ENCODE measurements at regions not wholly inside any gene's neighbourhood (a gene's known extent, or its start where the extent isn't known, plus 50 kb on each side); places are given as distances from the start of the nearest gene placed in this dataset.

GRCh38 chr3:174336784-174337183 lies 522.4 kb upstream of the NAALADL2 start:
- Mint-ChIP-seq H3K27me3 (no peaks in the 10 kb centered on the region), H3K36me3 (ENCODE audit: low read depth) (no peaks in the 10 kb centered on the region), H3K9me3 (peaks cover 4% of the 10 kb centered on the region), H3K4me3 (no peak overlapping the region), H3K4me1 (ENCODE audit: low read depth) (no peaks in the 10 kb centered on the region), H3K27ac (no peak overlapping the region)

GRCh38 chr3:174337227-174337626 lies 521.9 kb upstream of the NAALADL2 start:
- Mint-ChIP-seq H3K27ac (no peak overlapping the region), H3K27me3 (no peaks in the 10 kb centered on the region), H3K9me3 (peaks cover 4% of the 10 kb centered on the region), H3K4me3 (no peak overlapping the region), H3K4me1 (ENCODE audit: low read depth) (no peaks in the 10 kb centered on the region), H3K36me3 (ENCODE audit: low read depth) (no peaks in the 10 kb centered on the region)

GRCh38 chr3:174340624-174341587 lies 518.2 kb upstream of the NAALADL2 start:
- H3K36me3 Mint-ChIP-seq (ENCODE audit: low read depth): no peaks in the 10 kb centered on the region
- H3K27ac Mint-ChIP-seq: no peak overlapping the region
- H3K9me3 Mint-ChIP-seq: no peaks in the 10 kb centered on the region
- no peaks in the 10 kb centered on the region for H3K4me1 Mint-ChIP-seq (ENCODE audit: low read depth)
- no peak overlapping the region for H3K4me3 Mint-ChIP-seq
- no peaks in the 10 kb centered on the region for H3K27me3 Mint-ChIP-seq

- no peaks in the 10 kb centered on the region for H3K4me1 Mint-ChIP-seq (ENCODE audit: low read depth)
- no peak overlapping the region for H3K27ac Mint-ChIP-seq
- no peaks in the 10 kb centered on the region for H3K36me3 Mint-ChIP-seq (ENCODE audit: low read depth)
These were observed 517.0 kb upstream of the NAALADL2 start for GRCh38 chr3:174342171-174342570.

GRCh38 chr3:174342941-174343501 lies 516.1 kb upstream of the NAALADL2 start:
- Mint-ChIP-seq H3K27ac (no peak overlapping the region), H3K9me3 (peaks cover 3% of the 10 kb centered on the region), H3K4me1 (ENCODE audit: low read depth) (no peaks in the 10 kb centered on the region), H3K27me3 (no peaks in the 10 kb centered on the region), H3K36me3 (ENCODE audit: low read depth) (no peaks in the 10 kb centered on the region), H3K4me3 (no peak overlapping the region)

More at GRCh38 chr3:174342171-174342570, 517.0 kb upstream of the NAALADL2 start:
- Mint-ChIP-seq H3K4me3 (no peak overlapping the region), H3K9me3 (no peaks in the 10 kb centered on the region), H3K27me3 (no peaks in the 10 kb centered on the region)

- Mint-ChIP-seq H3K27ac (no peak overlapping the region), H3K4me3 (no peak overlapping the region), H3K4me1 (ENCODE audit: low read depth) (no peaks in the 10 kb centered on the region)
These were observed 513.0 kb upstream of the NAALADL2 start for GRCh38 chr3:174346141-174346540.

GRCh38 chr3:174346571-174346970 lies 512.6 kb upstream of the NAALADL2 start:
- H3K4me3 Mint-ChIP-seq: no peak overlapping the region
- peaks cover 12% of the 10 kb centered on the region for H3K9me3 Mint-ChIP-seq
- no peaks in the 10 kb centered on the region for H3K27me3 Mint-ChIP-seq
- no peak overlapping the region for H3K27ac Mint-ChIP-seq
- no peaks in the 10 kb centered on the region for H3K36me3 Mint-ChIP-seq (ENCODE audit: low read depth)
- no peaks in the 10 kb centered on the region for H3K4me1 Mint-ChIP-seq (ENCODE audit: low read depth)

More at GRCh38 chr3:174346141-174346540, 513.0 kb upstream of the NAALADL2 start:
- H3K27me3 Mint-ChIP-seq: no peaks in the 10 kb centered on the region
- H3K36me3 Mint-ChIP-seq (ENCODE audit: low read depth): no peaks in the 10 kb centered on the region
- H3K9me3 Mint-ChIP-seq: peaks cover 12% of the 10 kb centered on the region

- no peaks in the 10 kb centered on the region for H3K36me3 Mint-ChIP-seq (ENCODE audit: low read depth)
- H3K4me3 Mint-ChIP-seq: no peak overlapping the region
- peaks cover 12% of the 10 kb centered on the region for H3K9me3 Mint-ChIP-seq
- H3K27ac Mint-ChIP-seq: no peak overlapping the region
- no peaks in the 10 kb centered on the region for H3K27me3 Mint-ChIP-seq
- H3K4me1 Mint-ChIP-seq (ENCODE audit: low read depth): no peaks in the 10 kb centered on the region
These were observed 511.5 kb upstream of the NAALADL2 start for GRCh38 chr3:174347474-174348138.

- H3K4me3 Mint-ChIP-seq: no peak overlapping the region
These were observed 506.9 kb upstream of the NAALADL2 start for GRCh38 chr3:174352227-174352626.

GRCh38 chr3:174355505-174355904 lies 503.6 kb upstream of the NAALADL2 start:
- no peaks in the 10 kb centered on the region for H3K9me3 Mint-ChIP-seq
- no peak overlapping the region for H3K27ac Mint-ChIP-seq
- no peaks in the 10 kb centered on the region for H3K27me3 Mint-ChIP-seq
- H3K36me3 Mint-ChIP-seq (ENCODE audit: low read depth): no peaks in the 10 kb centered on the region
- H3K4me1 Mint-ChIP-seq (ENCODE audit: low read depth): no peaks in the 10 kb centered on the region
- H3K4me3 Mint-ChIP-seq: no peak overlapping the region

More at GRCh38 chr3:174352227-174352626, 506.9 kb upstream of the NAALADL2 start:
- H3K9me3 Mint-ChIP-seq: peaks cover 12% of the 10 kb centered on the region
- no peaks in the 10 kb centered on the region for H3K27me3 Mint-ChIP-seq
- H3K36me3 Mint-ChIP-seq (ENCODE audit: low read depth): no peaks in the 10 kb centered on the region
- H3K4me1 Mint-ChIP-seq (ENCODE audit: low read depth): no peaks in the 10 kb centered on the region
- no peak overlapping the region for H3K27ac Mint-ChIP-seq

GRCh38 chr3:174356596-174356995 lies 502.5 kb upstream of the NAALADL2 start:
- Mint-ChIP-seq H3K4me1 (ENCODE audit: low read depth) (no peaks in the 10 kb centered on the region), H3K4me3 (no peak overlapping the region), H3K36me3 (ENCODE audit: low read depth) (no peaks in the 10 kb centered on the region), H3K27ac (no peak overlapping the region), H3K9me3 (no peaks in the 10 kb centered on the region), H3K27me3 (no peaks in the 10 kb centered on the region)

- Mint-ChIP-seq H3K36me3 (ENCODE audit: low read depth) (no peaks in the 10 kb centered on the region), H3K27me3 (no peaks in the 10 kb centered on the region), H3K4me3 (no peak overlapping the region), H3K4me1 (ENCODE audit: low read depth) (no peaks in the 10 kb centered on the region), H3K9me3 (no peaks in the 10 kb centered on the region), H3K27ac (no peak overlapping the region)
These were observed 500.9 kb upstream of the NAALADL2 start for GRCh38 chr3:174358252-174358651.

- H3K27me3 Mint-ChIP-seq: no peaks in the 10 kb centered on the region
- no peak overlapping the region for H3K4me3 Mint-ChIP-seq
- H3K9me3 Mint-ChIP-seq: peaks cover 5% of the 10 kb centered on the region
- H3K27ac Mint-ChIP-seq: no peak overlapping the region
- no peaks in the 10 kb centered on the region for H3K36me3 Mint-ChIP-seq (ENCODE audit: low read depth)
- H3K4me1 Mint-ChIP-seq (ENCODE audit: low read depth): no peaks in the 10 kb centered on the region
These were observed 496.6 kb upstream of the NAALADL2 start for GRCh38 chr3:174362556-174362955.

GRCh38 chr3:174363256-174363655 lies 495.9 kb upstream of the NAALADL2 start:
- H3K36me3 Mint-ChIP-seq (ENCODE audit: low read depth): no peaks in the 10 kb centered on the region
- no peaks in the 10 kb centered on the region for H3K4me1 Mint-ChIP-seq (ENCODE audit: low read depth)
- H3K4me3 Mint-ChIP-seq: no peak overlapping the region
- no peaks in the 10 kb centered on the region for H3K27me3 Mint-ChIP-seq
- peaks cover 5% of the 10 kb centered on the region for H3K9me3 Mint-ChIP-seq
- no peak overlapping the region for H3K27ac Mint-ChIP-seq

GRCh38 chr3:174365796-174366195 lies 493.3 kb upstream of the NAALADL2 start:
- Mint-ChIP-seq H3K4me1 (ENCODE audit: low read depth) (no peaks in the 10 kb centered on the region), H3K36me3 (ENCODE audit: low read depth) (no peaks in the 10 kb centered on the region), H3K4me3 (no peak overlapping the region), H3K9me3 (peaks cover 11% of the 10 kb centered on the region), H3K27me3 (no peaks in the 10 kb centered on the region), H3K27ac (no peak overlapping the region)
